ENCODE measurements at regions not wholly inside any gene's neighbourhood (a gene's known extent, or its start where the extent isn't known, plus 50 kb on each side); places are given as distances from the start of the nearest gene placed in this dataset.
A peak's percentile ranks its signal among the peaks of the same experiment; 100 is the strongest.

- DNase-seq (ENCODE audit: low read depth), result no peak
Observed at GRCh38 chr4:114393295-114394038, 205.1 kb upstream of the UGT8 start.

GRCh38 chr4:114396808-114397207 is 201.8 kb upstream of the UGT8 start:
- no peak for DNase-seq (ENCODE audit: low read depth)
- no peak overlapping the region for H3K4me3 ChIP-seq (ENCODE audit: low read depth, low read length)
- TF ChIP-seq, protein P1, sequence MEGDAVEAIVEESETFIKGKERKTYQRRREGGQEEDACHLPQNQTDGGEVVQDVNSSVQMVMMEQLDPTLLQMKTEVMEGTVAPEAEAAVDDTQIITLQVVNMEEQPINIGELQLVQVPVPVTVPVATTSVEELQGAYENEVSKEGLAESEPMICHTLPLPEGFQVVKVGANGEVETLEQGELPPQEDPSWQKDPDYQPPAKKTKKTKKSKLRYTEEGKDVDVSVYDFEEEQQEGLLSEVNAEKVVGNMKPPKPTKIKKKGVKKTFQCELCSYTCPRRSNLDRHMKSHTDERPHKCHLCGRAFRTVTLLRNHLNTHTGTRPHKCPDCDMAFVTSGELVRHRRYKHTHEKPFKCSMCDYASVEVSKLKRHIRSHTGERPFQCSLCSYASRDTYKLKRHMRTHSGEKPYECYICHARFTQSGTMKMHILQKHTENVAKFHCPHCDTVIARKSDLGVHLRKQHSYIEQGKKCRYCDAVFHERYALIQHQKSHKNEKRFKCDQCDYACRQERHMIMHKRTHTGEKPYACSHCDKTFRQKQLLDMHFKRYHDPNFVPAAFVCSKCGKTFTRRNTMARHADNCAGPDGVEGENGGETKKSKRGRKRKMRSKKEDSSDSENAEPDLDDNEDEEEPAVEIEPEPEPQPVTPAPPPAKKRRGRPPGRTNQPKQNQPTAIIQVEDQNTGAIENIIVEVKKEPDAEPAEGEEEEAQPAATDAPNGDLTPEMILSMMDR (conservative IDR thresholded peaks at IDR 0.05; ENCODE audit: low read depth, low read length), result no peak

More at GRCh38 chr4:114393295-114394038, 205.1 kb upstream of the UGT8 start:
- no peak overlapping the region for H3K4me3 ChIP-seq (ENCODE audit: low read depth, low read length)
- TF ChIP-seq, protein P1 (conservative IDR thresholded peaks at IDR 0.05; ENCODE audit: low read depth, low read length), result no peak

DNA sequence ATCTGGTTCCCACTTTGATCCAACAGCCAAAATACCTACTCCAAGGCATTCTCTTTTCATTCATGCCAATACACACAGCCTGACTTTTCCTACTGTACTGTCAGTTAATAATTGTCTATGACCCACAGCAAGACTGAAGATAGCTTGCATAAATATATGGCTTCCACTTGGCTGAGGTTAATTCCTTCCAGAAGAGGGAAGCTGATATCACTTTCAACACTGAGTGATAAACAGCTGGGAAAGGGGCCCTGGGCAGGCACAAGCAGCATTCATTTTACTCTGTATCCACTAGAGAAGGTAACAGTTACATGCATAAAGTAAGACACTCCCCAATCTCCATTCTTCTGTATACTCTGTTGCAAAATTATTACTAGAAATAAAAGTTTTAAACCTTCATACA is 200.2 kb upstream of the UGT8 start:
- DNase-seq (ENCODE audit: low read depth), result no peak
- TF ChIP-seq, protein P1 (conservative IDR thresholded peaks at IDR 0.05; ENCODE audit: low read depth, low read length), result no peak
- H3K4me3 ChIP-seq (ENCODE audit: low read depth, low read length), result no peak overlapping the region

GRCh38 chr4:114399105-114399504 is 199.5 kb upstream of the UGT8 start:
- no peak for DNase-seq (ENCODE audit: low read depth)
- H3K4me3 ChIP-seq (ENCODE audit: low read depth, low read length), result no peak overlapping the region
- TF ChIP-seq, protein P1 (conservative IDR thresholded peaks at IDR 0.05; ENCODE audit: low read depth, low read length), result peak; percentile 42

- H3K4me3 ChIP-seq (ENCODE audit: low read depth, low read length), result no peak overlapping the region
- TF ChIP-seq, protein P1 (conservative IDR thresholded peaks at IDR 0.05; ENCODE audit: low read depth, low read length), result no peak
- peak; percentile 71 for DNase-seq (ENCODE audit: low read depth)
Observed at GRCh38 chr4:114400531-114400930, 198.1 kb upstream of the UGT8 start.

- no peak overlapping the region for H3K4me3 ChIP-seq (ENCODE audit: low read depth, low read length)
- DNase-seq (ENCODE audit: low read depth), result no peak
- TF ChIP-seq, protein P1 (conservative IDR thresholded peaks at IDR 0.05; ENCODE audit: low read depth, low read length), result no peak
Observed at GRCh38 chr4:114401483-114401882, 197.1 kb upstream of the UGT8 start.

DNA sequence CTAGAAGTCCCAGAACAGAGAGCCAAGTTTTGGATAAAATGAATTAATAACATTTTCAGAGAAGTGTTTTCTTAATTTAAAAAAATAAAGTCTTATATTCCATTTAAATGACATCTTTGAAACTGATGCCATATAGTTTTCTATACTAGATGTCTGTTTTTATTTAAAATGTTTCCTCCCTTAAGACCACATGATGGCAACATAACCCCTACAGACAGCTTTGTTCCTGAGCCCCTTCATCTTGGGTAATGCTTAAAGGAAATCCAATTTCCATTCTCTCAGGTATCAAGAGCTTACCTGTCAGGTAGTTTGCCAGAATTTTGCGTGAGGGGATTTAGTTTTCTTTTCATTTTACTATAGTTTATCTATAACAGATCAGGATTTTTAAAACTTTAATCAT is 181.4 kb upstream of the UGT8 start:
- TF ChIP-seq, protein P1 (conservative IDR thresholded peaks at IDR 0.05; ENCODE audit: low read depth, low read length), result peak; percentile 29
- DNase-seq (ENCODE audit: low read depth), result no peak

More for the DNA sequence above, 181.4 kb upstream of the UGT8 start:
- H3K4me3 ChIP-seq (ENCODE audit: low read depth, low read length), result no peak overlapping the region
